HepG2 (cell line): ENCODE measurements at regions not wholly inside any gene's neighbourhood (a gene's known extent, or its start where the extent isn't known, plus 50 kb on each side); places are given as distances from the start of the nearest gene placed in this dataset.

Experiments
- CBX5 ChIP-seq: sonication (generic); formaldehyde crosslinking; IDR thresholded peaks from 2 replicates; pipeline ENCODE4 v1.4.0; 2020; ENCODE audit warnings: missing genetic modification reagents, borderline replicate concordance
- E2F5 ChIP-seq: sonication (generic); formaldehyde crosslinking; conservative IDR thresholded peaks from 2 replicates; pipeline ENCODE4 v1.4.0; 2020; ENCODE audit warnings: missing genetic modification reagents
- PTBP1 ChIP-seq: fragments of 200-400 bp; formaldehyde crosslinking; IDR thresholded peaks from 2 replicates; pipeline ENCODE4 v1.6.1; 2018; ENCODE audit warnings: low read length, low read depth; ENCODE audit not compliant: poor library complexity, severe bottlenecking

- TF ChIP-seq CBX5 (CRISPR knock-in tag) = no peak
- no peak for TF ChIP-seq E2F5
- TF ChIP-seq PTBP1 = no peak
Measured at GRCh38 chr7:42834676-42835075, 77.2 kb downstream of the C7orf25 start.
